Astrocyte of the hippocampus (primary cell): ENCODE measurements at regions not wholly inside any gene's neighbourhood (a gene's known extent, or its start where the extent isn't known, plus 50 kb on each side); places are given as distances from the start of the nearest gene placed in this dataset.

Experiments
- DNase-seq: peaks from one replicate; pipeline ENCODE4 v3.0.0; 2011; ENCODE audit warnings: low read depth, low spot score

- DNase-seq: no peak
Observed at GRCh38 chr18:76771192-76771799, 51.1 kb upstream of the ZNF236 start.

GRCh38 chr18:76767954-76768353, 54.4 kb upstream of the ZNF236 start:
- DNase-seq: no peak

GRCh38 chr18:76766429-76766828, 55.9 kb upstream of the ZNF236 start:
- no peak for DNase-seq

- DNase-seq: no peak
Observed at GRCh38 chr18:76765649-76766048, 56.7 kb upstream of the ZNF236 start.

- no peak for DNase-seq
Observed at GRCh38 chr18:76764291-76764901, 58.0 kb upstream of the ZNF236 start.

GRCh38 chr18:76759056-76759455, 63.3 kb upstream of the ZNF236 start:
- no peak for DNase-seq

- DNase-seq: no peak
Observed at GRCh38 chr18:76757925-76758324, 64.4 kb upstream of the ZNF236 start.

- DNase-seq: no peak
Observed at GRCh38 chr18:76757335-76757734, 65.0 kb upstream of the ZNF236 start.

GRCh38 chr18:76756531-76757253, 65.7 kb upstream of the ZNF236 start:
- no peak for DNase-seq

- DNase-seq: no peak
Observed at GRCh38 chr18:76754351-76754750, 68.0 kb upstream of the ZNF236 start.

- no peak for DNase-seq
Observed at GRCh38 chr18:76752400-76752799, 70.0 kb upstream of the ZNF236 start.

GRCh38 chr18:76750917-76751890, 71.2 kb upstream of the ZNF236 start:
- DNase-seq: no peak

GRCh38 chr18:76750269-76750668, 72.1 kb upstream of the ZNF236 start:
- DNase-seq: no peak

GRCh38 chr18:76747676-76748075, 74.7 kb upstream of the ZNF236 start:
- no peak for DNase-seq

GRCh38 chr18:76741346-76741745, 81.0 kb upstream of the ZNF236 start:
- DNase-seq: no peak

- no peak for DNase-seq
Observed at GRCh38 chr18:76736309-76736708, 86.0 kb upstream of the ZNF236 start.

- DNase-seq: no peak
Observed at GRCh38 chr18:76730901-76731300, 91.5 kb upstream of the ZNF236 start.

- DNase-seq: no peak
Observed at GRCh38 chr18:76727589-76727988, 94.8 kb upstream of the ZNF236 start.

GRCh38 chr18:76725445-76725844, 96.9 kb upstream of the ZNF236 start:
- DNase-seq: no peak

GRCh38 chr18:76722224-76723061, 99.9 kb upstream of the ZNF236 start:
- DNase-seq: no peak
